ENCODE measurements at regions not wholly inside any gene's neighbourhood (a gene's known extent, or its start where the extent isn't known, plus 50 kb on each side); places are given as distances from the start of the nearest gene placed in this dataset.
"Not testable (repeated sequence)": the region's sequence is repeated elsewhere in the genome, so short reads cannot be mapped to it uniquely, and the experiment has no call there.

- Mint-ChIP-seq H3K4me1 (no peaks in the 10 kb centered on the region), H3K4me3 (no peak overlapping the region), H3K9me3 (peaks cover 34% of the 10 kb centered on the region), H3K27ac (no peak overlapping the region), H3K36me3 (ENCODE audit: low read depth) (no peaks in the 10 kb centered on the region), H3K27me3 (ENCODE audit: low read depth) (no peaks in the 10 kb centered on the region)
- TF ChIP-seq CTCF (IDR thresholded peaks at IDR 0.05; ENCODE audit: unreplicated experiment in 3 of 3), result no peak
Observed at GRCh38 chr7:149654588-149654987, 118.8 kb downstream of the ZNF467 start.

- H3K27ac Mint-ChIP-seq; H3K36me3 Mint-ChIP-seq (ENCODE audit: low read depth); H3K4me3 Mint-ChIP-seq; H3K27me3 Mint-ChIP-seq (ENCODE audit: low read depth); H3K4me1 Mint-ChIP-seq: not testable (repeated sequence)
- peaks cover 27% of the 10 kb centered on the region for H3K9me3 Mint-ChIP-seq
Observed at GRCh38 chr7:149650190-149650589, 123.2 kb downstream of the ZNF467 start.

GRCh38 chr7:149644754-149645153, 128.6 kb downstream of the ZNF467 start:
- no peaks in the 10 kb centered on the region for H3K4me1 Mint-ChIP-seq
- peaks cover 11% of the 10 kb centered on the region for H3K27me3 Mint-ChIP-seq (ENCODE audit: low read depth)
- TF ChIP-seq CTCF (IDR thresholded peaks at IDR 0.05; ENCODE audit: unreplicated experiment in 3 of 3), result no peak
- no peaks in the 10 kb centered on the region for H3K36me3 Mint-ChIP-seq (ENCODE audit: low read depth)
- no peaks in the 10 kb centered on the region for H3K9me3 Mint-ChIP-seq
- no peak overlapping the region for H3K27ac Mint-ChIP-seq
- H3K4me3 Mint-ChIP-seq, result no peak overlapping the region

- Mint-ChIP-seq H3K36me3 (ENCODE audit: low read depth) (no peaks in the 10 kb centered on the region), H3K9me3 (no peaks in the 10 kb centered on the region), H3K4me1 (no peaks in the 10 kb centered on the region), H3K4me3 (no peak overlapping the region), H3K27ac (no peak overlapping the region), H3K27me3 (ENCODE audit: low read depth) (peaks cover 7% of the 10 kb centered on the region)
- TF ChIP-seq CTCF (IDR thresholded peaks at IDR 0.05; ENCODE audit: unreplicated experiment in 3 of 3), result no peak
Observed at GRCh38 chr7:149642589-149642988, 130.8 kb downstream of the ZNF467 start.

- H3K4me1 Mint-ChIP-seq, result no peaks in the 10 kb centered on the region
- no peak for TF ChIP-seq CTCF (IDR thresholded peaks at IDR 0.05; ENCODE audit: unreplicated experiment in 3 of 3)
- H3K27me3 Mint-ChIP-seq (ENCODE audit: low read depth), result peaks cover 7% of the 10 kb centered on the region
- no peak overlapping the region for H3K4me3 Mint-ChIP-seq
- no peaks in the 10 kb centered on the region for H3K9me3 Mint-ChIP-seq
- no peaks in the 10 kb centered on the region for H3K36me3 Mint-ChIP-seq (ENCODE audit: low read depth)
- no peak overlapping the region for H3K27ac Mint-ChIP-seq
Observed at GRCh38 chr7:149638566-149639320, 134.6 kb downstream of the ZNF467 start.

GRCh38 chr7:149637911-149638565, 135.3 kb downstream of the ZNF467 start:
- Mint-ChIP-seq H3K36me3 (ENCODE audit: low read depth) (no peaks in the 10 kb centered on the region), H3K4me3 (no peak overlapping the region), H3K9me3 (no peaks in the 10 kb centered on the region), H3K27ac (no peak overlapping the region), H3K4me1 (no peaks in the 10 kb centered on the region), H3K27me3 (ENCODE audit: low read depth) (peaks cover 7% of the 10 kb centered on the region)
- TF ChIP-seq CTCF (IDR thresholded peaks at IDR 0.05; ENCODE audit: unreplicated experiment in 3 of 3), result no peak
